SK-N-SH (cell line): ENCODE measurements at regions not wholly inside any gene's neighbourhood (a gene's known extent, or its start where the extent isn't known, plus 50 kb on each side); places are given as distances from the start of the nearest gene placed in this dataset.

Experiments
- CTCF ChIA-PET: fragments of 300-600, 350-600 bp; formaldehyde crosslinking; extraction: SDS; loops from one replicate; lab custom pipeline; 2021; lab: Yijun Ruan, JAX
- POLR2A ChIA-PET: fragments of 350-600 bp; sonication (Branson Sonifier 250); formaldehyde crosslinking; extraction: SDS; loops from one replicate; lab custom pipeline; 2020; ENCODE audit warnings: antibody characterized with exemption, inconsistent platforms; lab: Yijun Ruan, JAX
- DNase-seq: peaks from one replicate; pipeline ENCODE4 v3.0.0; 2012
- H2AFZ ChIP-seq: fragments of 200-600 bp; sonication (generic); 2 replicates; pipeline ENCODE4 v1.8.1; 2016; ENCODE audit warnings: antibody characterized with exemption, mild to moderate bottlenecking, low read depth
- H3F3A ChIP-seq: fragments of 200-600 bp; sonication (generic); replicated peaks from 2 replicates; pipeline ENCODE3; 2016; ENCODE audit warnings: antibody characterized with exemption, mild to moderate bottlenecking; ENCODE audit not compliant: insufficient read depth
- H3K27ac ChIP-seq, 2 experiments: fragments of 200-500 bp in 1 of 2; fragments of 200-600 bp in 1 of 2; sonication (Bioruptor generic) in 1 of 2; sonication (generic), shearing (Covaris generic) in 1 of 2; 2 replicates each; pipeline versions ENCODE4 v1.5.1 to v1.6.1; 2014 to 2016; ENCODE audit warnings: low read depth in 2 of 2, inconsistent platforms in 1 of 2, low read length in 1 of 2, mild to moderate bottlenecking in 1 of 2, mixed read lengths in 1 of 2
- H3K27me3 ChIP-seq: fragments of 200-600 bp; sonication (generic), shearing (Covaris generic); 2 replicates; pipeline ENCODE4 v1.6.1; 2016; ENCODE audit warnings: mixed run types; ENCODE audit not compliant: insufficient read depth
- H3K36me3 ChIP-seq, 2 experiments: fragments of 200-500 bp in 1 of 2; fragments of 200-600 bp in 1 of 2; sonication (Bioruptor generic) in 1 of 2; sonication (generic) in 1 of 2; replicated peaks in 1 of 2; 2 replicates each; pipeline versions ENCODE3 to v1.5.1; 2014 to 2016; ENCODE audit warnings: low read length in 1 of 2, mild to moderate bottlenecking in 1 of 2; ENCODE audit not compliant: insufficient read depth in 2 of 2, control insufficient read depth in 1 of 2
- H3K4me1 ChIP-seq, 2 experiments: fragments of 200-500 bp in 1 of 2; fragments of 200-600 bp in 1 of 2; sonication (Bioruptor generic) in 1 of 2; sonication (generic), shearing (Covaris generic) in 1 of 2; 2 replicates each; pipeline versions ENCODE4 v1.5.1 to v1.6.1; 2014 to 2016; ENCODE audit warnings: low read depth in 1 of 2, low read length in 1 of 2, mixed run types in 1 of 2; ENCODE audit not compliant: insufficient read depth in 2 of 2, control insufficient read depth in 1 of 2
- H3K4me2 ChIP-seq: fragments of 200-600 bp; sonication (generic), shearing (Covaris generic); 2 replicates; pipeline ENCODE4 v1.6.1; 2017; ENCODE audit warnings: mixed run types
- H3K4me3 ChIP-seq, 2 experiments: fragments of 200-500 bp in 1 of 2; fragments of 200-600 bp in 1 of 2; sonication (Bioruptor generic) in 1 of 2; sonication (generic), shearing (Covaris generic) in 1 of 2; 2 replicates each; pipeline versions ENCODE4 v1.5.1 to v1.8.1; 2014 to 2016; ENCODE audit warnings: low read depth in 2 of 2, inconsistent platforms in 1 of 2, low read length in 1 of 2, mild to moderate bottlenecking in 1 of 2, mixed read lengths in 1 of 2, moderate library complexity in 1 of 2
- H3K79me2 ChIP-seq: fragments of 200-600 bp; sonication (generic); 2 replicates; pipeline ENCODE4 v1.8.1; 2017; ENCODE audit warnings: mild to moderate bottlenecking; ENCODE audit not compliant: insufficient read depth
- H3K9ac ChIP-seq: fragments of 200-600 bp; sonication (generic); 2 replicates; pipeline ENCODE4 v1.6.1; 2017; ENCODE audit warnings: mixed run types
- H3K9me2 ChIP-seq: fragments of 200-600 bp; sonication (generic); 2 replicates; pipeline ENCODE4 v1.6.1; 2017; ENCODE audit warnings: mixed run types
- H3K9me3 ChIP-seq: fragments of 200-600 bp; sonication (generic); 2 replicates; pipeline ENCODE4 v1.6.1; 2017; ENCODE audit warnings: mixed run types, mild to moderate bottlenecking, moderate library complexity
- H4K20me1 ChIP-seq: fragments of 200-600 bp; sonication (generic); 2 replicates; pipeline ENCODE4 v1.6.1; 2017; ENCODE audit warnings: mild to moderate bottlenecking, mixed run types; ENCODE audit not compliant: insufficient read depth
- CHD2 ChIP-seq: fragments of 150-350 bp; IDR thresholded peaks from 2 replicates; pipeline ENCODE4 v1.6.1; 2018; ENCODE audit warnings: low read length; ENCODE audit not compliant: partially characterized antibody
- EP300 ChIP-seq, 2 experiments: IDR thresholded peaks; 2 replicates each; pipeline versions ENCODE4 v1.4.0 to v1.6.1; 2012; ENCODE audit warnings: borderline replicate concordance in 1 of 2, low read depth in 1 of 2, low read length in 1 of 2
- EZH2phosphoT487 ChIP-seq: fragments of 200-600 bp; sonication (generic); IDR thresholded peaks from 2 replicates; pipeline ENCODE4 v1.6.1; 2017; ENCODE audit warnings: low read depth, mixed run types, mild to moderate bottlenecking, antibody characterized with exemption, moderate library complexity, borderline replicate concordance
- GABPA ChIP-seq: IDR thresholded peaks from 2 replicates; pipeline ENCODE4 v1.4.0; 2012; ENCODE audit warnings: low read depth, mild to moderate bottlenecking
- MEF2A ChIP-seq: IDR thresholded peaks from 2 replicates; pipeline ENCODE4 v1.4.0; 2012; ENCODE audit warnings: low read depth, borderline replicate concordance
- MXI1 ChIP-seq: IDR thresholded peaks from 2 replicates; pipeline ENCODE4 v1.6.1; 2012; ENCODE audit warnings: mild to moderate bottlenecking, low read depth, low read length, improper control_type of control experiment
- RAD21 ChIP-seq: IDR thresholded peaks from 2 replicates; pipeline ENCODE4 v1.6.1; 2012; ENCODE audit warnings: mild to moderate bottlenecking, low read length
- RCOR1 ChIP-seq: fragments of 150-350 bp; IDR thresholded peaks from 2 replicates; pipeline ENCODE4 v1.6.1; 2017; ENCODE audit warnings: antibody characterized with exemption, low read length
- RXRA ChIP-seq: IDR thresholded peaks from 2 replicates; pipeline ENCODE4 v1.4.0; 2012; ENCODE audit warnings: low read depth, mild to moderate bottlenecking, borderline replicate concordance
- TAF1 ChIP-seq: IDR thresholded peaks from 2 replicates; pipeline ENCODE4 v1.6.1; 2012; ENCODE audit warnings: low read depth, mild to moderate bottlenecking, low read length, moderate library complexity, borderline replicate concordance
- YY1 ChIP-seq: IDR thresholded peaks from 2 replicates; pipeline ENCODE4 v1.4.0; 2012; ENCODE audit warnings: low read depth, mild to moderate bottlenecking
- WGBS: methylation state at CpG from one replicate; pipeline ENCODE4 v1.1.6; 2017; ENCODE audit warnings: low lambda C conversion rate; 5-methylcytosine and 5-hydroxymethylcytosine counted together
- TF ChIP-seq, protein P1 (sequence below): IDR thresholded peaks from 2 replicates; pipeline ENCODE4 v1.4.0; 2012; ENCODE audit warnings: low read depth, borderline replicate concordance
- TF ChIP-seq, protein P2 (sequence below): IDR thresholded peaks from 2 replicates; pipeline ENCODE4 v1.4.0; 2012; ENCODE audit warnings: low read depth
- TF ChIP-seq, protein P3 (sequence below): IDR thresholded peaks from 2 replicates; pipeline ENCODE4; 2012

DNA sequence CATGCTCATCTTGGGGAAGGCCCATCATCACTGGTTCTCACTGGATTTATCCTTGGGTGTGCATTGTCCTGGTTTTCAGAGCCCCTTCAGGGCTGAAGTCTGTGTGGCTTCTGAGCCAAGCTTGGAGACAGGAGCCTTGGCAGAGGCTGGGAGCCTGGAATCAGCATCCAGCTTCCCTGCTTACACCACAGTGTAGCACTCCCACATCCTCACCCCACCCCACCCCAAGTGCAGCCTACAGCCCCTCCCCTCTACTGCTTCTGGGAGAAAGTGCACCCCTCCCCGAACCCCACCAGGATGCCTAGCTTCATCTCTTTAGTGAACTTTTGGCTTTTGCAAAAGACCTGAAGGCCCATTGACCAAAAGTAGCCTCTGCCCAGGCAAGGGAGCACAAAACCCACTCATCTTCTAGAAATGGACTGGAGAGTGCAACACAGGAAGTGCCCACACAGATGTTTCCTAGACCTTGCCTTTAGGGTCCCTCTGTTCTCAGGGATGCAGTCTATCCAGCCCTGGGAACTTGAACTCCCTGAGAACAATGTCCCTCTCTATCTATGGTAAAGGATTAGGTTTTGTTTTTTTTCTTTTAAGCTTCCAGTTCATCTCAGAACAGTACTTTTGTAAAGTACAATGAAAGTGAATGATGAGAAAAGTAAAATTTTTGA lies 189.7 kb downstream of the PALM2AKAP2 start:
- Histone ChIP-seq H3K4me1 (no peaks in the 10 kb centered on the region), H2AFZ (no peak overlapping the region), H3F3A (no peaks in the 10 kb centered on the region), H3K36me3 (peaks cover 0 to 18% of the 10 kb centered on the region in 2 experiments), H3K27ac (no peak overlapping the region), H3K27me3 (no peaks in the 10 kb centered on the region), H4K20me1 (no peaks in the 10 kb centered on the region), H3K4me3 (no peak overlapping the region), H3K79me2 (peaks cover 3% of the 10 kb centered on the region; the same call in 1 of the 2 replicates), H3K9ac (no peak overlapping the region), H3K9me2 (no peaks in the 10 kb centered on the region), H3K9me3 (no peaks in the 10 kb centered on the region), H3K4me2 (no peak overlapping the region)
- DNase-seq: no peak
- TF ChIP-seq, protein P1, sequence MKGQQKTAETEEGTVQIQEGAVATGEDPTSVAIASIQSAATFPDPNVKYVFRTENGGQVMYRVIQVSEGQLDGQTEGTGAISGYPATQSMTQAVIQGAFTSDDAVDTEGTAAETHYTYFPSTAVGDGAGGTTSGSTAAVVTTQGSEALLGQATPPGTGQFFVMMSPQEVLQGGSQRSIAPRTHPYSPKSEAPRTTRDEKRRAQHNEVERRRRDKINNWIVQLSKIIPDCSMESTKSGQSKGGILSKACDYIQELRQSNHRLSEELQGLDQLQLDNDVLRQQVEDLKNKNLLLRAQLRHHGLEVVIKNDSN: no peak
- TF ChIP-seq, protein P2, sequence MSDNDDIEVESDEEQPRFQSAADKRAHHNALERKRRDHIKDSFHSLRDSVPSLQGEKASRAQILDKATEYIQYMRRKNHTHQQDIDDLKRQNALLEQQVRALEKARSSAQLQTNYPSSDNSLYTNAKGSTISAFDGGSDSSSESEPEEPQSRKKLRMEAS: no peak
- TF ChIP-seq RXRA: no peak
- TF ChIP-seq EP300 (IDR thresholded peaks at IDR 0.05; ENCODE audit: borderline replicate concordance in 1 of 2, low read depth in 1 of 2, low read length in 1 of 2): no peak
- no peak for TF ChIP-seq EZH2phosphoT487
- no peak for TF ChIP-seq YY1
- no peak for TF ChIP-seq GABPA
- TF ChIP-seq CHD2: no peak
- no peak for TF ChIP-seq RCOR1
- ChIA-PET CTCF (interaction anchor here (1.0 to 1.5 kb wide), 2 partner anchors 10 to 395 kb away, joined by 3 to 4 read pairs; no protein-coding TSS in a partner anchor), POLR2A (no interaction called here)
- 87% methylated on average over 1 of the region's 1 CpG for WGBS

DNA sequence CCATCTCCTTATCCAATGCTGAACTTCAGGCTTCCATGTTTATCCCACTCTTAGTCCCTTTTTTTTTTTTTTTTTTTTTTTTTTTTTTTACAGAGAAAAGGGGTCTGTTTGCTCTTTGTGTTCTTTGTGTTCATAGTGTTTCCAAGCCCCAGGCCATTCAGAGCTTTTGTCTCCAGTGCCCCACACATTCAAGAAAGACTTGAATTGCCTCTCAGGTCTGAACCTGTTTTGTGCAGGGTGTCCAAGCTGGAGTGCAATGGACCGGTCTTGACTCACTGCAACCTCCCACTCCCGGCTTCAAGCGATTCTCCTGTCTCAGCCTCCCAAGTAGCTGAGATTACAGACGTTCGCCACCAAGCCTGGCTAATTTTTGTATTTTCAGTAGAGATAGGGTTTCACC lies 191.2 kb downstream of the PALM2AKAP2 start:
- 97% methylated on average over 5 of the region's 5 CpGs for WGBS
- ChIA-PET CTCF (no interaction called here), POLR2A (no interaction called here)
- Histone ChIP-seq H3K4me2 (no peak overlapping the region), H3K27me3 (no peaks in the 10 kb centered on the region), H3K9me2 (no peaks in the 10 kb centered on the region), H3K9ac (no peak overlapping the region), H4K20me1 (no peaks in the 10 kb centered on the region), H3K79me2 (peaks cover 3% of the 10 kb centered on the region; the same call in 1 of the 2 replicates), H3K4me3 (no peak overlapping the region), H3F3A (peaks cover 8% of the 10 kb centered on the region), H3K9me3 (no peaks in the 10 kb centered on the region), H3K27ac (no peak overlapping the region), H2AFZ (no peak overlapping the region), H3K36me3 (peaks cover 0 to 18% of the 10 kb centered on the region in 2 experiments), H3K4me1 (no peaks in the 10 kb centered on the region)
- TF ChIP-seq MEF2A (no peak), TAF1 (no peak), RAD21 (no peak), MXI1 (no peak), GABPA (no peak)
- TF ChIP-seq, protein P3, sequence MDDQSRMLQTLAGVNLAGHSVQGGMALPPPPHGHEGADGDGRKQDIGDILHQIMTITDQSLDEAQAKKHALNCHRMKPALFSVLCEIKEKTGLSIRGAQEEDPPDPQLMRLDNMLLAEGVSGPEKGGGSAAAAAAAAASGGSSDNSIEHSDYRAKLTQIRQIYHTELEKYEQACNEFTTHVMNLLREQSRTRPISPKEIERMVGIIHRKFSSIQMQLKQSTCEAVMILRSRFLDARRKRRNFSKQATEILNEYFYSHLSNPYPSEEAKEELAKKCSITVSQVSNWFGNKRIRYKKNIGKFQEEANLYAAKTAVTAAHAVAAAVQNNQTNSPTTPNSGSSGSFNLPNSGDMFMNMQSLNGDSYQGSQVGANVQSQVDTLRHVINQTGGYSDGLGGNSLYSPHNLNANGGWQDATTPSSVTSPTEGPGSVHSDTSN: no peak
- no peak for DNase-seq
